IMR-90 (cell line): ENCODE measurements at regions not wholly inside any gene's neighbourhood (a gene's known extent, or its start where the extent isn't known, plus 50 kb on each side); places are given as distances from the start of the nearest gene placed in this dataset.

Experiments
- ATAC-seq: fragments of 200-7000 bp; cut with Tn5 transposase; 2 replicates; pipeline ENCODE4 v1.9.1; 2020; ENCODE audit warnings: low read depth, mild to moderate bottlenecking, moderate library complexity
- BruUV-seq: library from RNA; stranded (reverse); fragments of 400-500 nt; replicated peaks from 2 replicates; lab custom pipeline; 2021; lab: Mats Ljungman, UMichigan
- CTCF ChIA-PET: fragments of 300-600 bp; formaldehyde crosslinking; extraction: SDS; loops from one replicate; lab custom pipeline; 2021; ENCODE audit warnings: antibody characterized with exemption; lab: Yijun Ruan, JAX
- POLR2A ChIA-PET: fragments of 300-600 bp; sonication (Branson Sonifier 250); formaldehyde crosslinking; loops from one replicate; lab custom pipeline; 2022; ENCODE audit warnings: antibody characterized with exemption; ENCODE audit not compliant: unreplicated experiment; lab: Charles Lee
- DNase-seq: peaks from one replicate; pipeline ENCODE4 v3.0.0; 2013
- H2AFZ ChIP-seq: replicated peaks from 2 replicates; pipeline ENCODE3; 2013; ENCODE audit warnings: low read length, mild to moderate bottlenecking; ENCODE audit not compliant: poor library complexity
- H2AK5ac ChIP-seq: 2 replicates; pipeline ENCODE4 v1.6.1; 2013; ENCODE audit warnings: low read depth, low read length, inconsistent platforms
- H2AK9ac ChIP-seq: replicated peaks from 2 replicates; pipeline ENCODE3; 2013; ENCODE audit warnings: mild to moderate bottlenecking, low read depth, low read length, moderate library complexity; ENCODE audit not compliant: poor library complexity
- H2BK120ac ChIP-seq: 2 replicates; pipeline ENCODE4 v1.6.1; 2013; ENCODE audit warnings: low read depth, low read length, inconsistent platforms
- H2BK15ac ChIP-seq: 3 replicates; pipeline ENCODE4 v1.6.1; 2013; ENCODE audit warnings: low read depth, low read length, inconsistent platforms
- H2BK20ac ChIP-seq: 2 replicates; pipeline ENCODE4 v1.6.1; 2013; ENCODE audit warnings: low read depth, mild to moderate bottlenecking, inconsistent platforms, low read length, moderate library complexity
- H2BK5ac ChIP-seq: 2 replicates; pipeline ENCODE4 v1.6.1; 2013; ENCODE audit warnings: mild to moderate bottlenecking, low read depth, low read length, inconsistent platforms; ENCODE audit not compliant: poor library complexity, severe bottlenecking
- H3K14ac ChIP-seq: replicated peaks from 2 replicates; pipeline ENCODE4 v1.6.1; 2013; ENCODE audit warnings: low read depth, low read length, inconsistent platforms
- H3K18ac ChIP-seq: 2 replicates; pipeline ENCODE4 v1.6.1; 2013; ENCODE audit warnings: low read depth, low read length, control low read depth
- H3K23ac ChIP-seq: 2 replicates; pipeline ENCODE4 v1.6.1; 2013; ENCODE audit warnings: low read depth, low read length, inconsistent platforms
- H3K27ac ChIP-seq: 2 replicates; pipeline ENCODE4 v1.5.1; 2013; ENCODE audit warnings: mild to moderate bottlenecking, control low read depth, low read length; ENCODE audit not compliant: insufficient read depth
- H3K27me3 ChIP-seq: 2 replicates; pipeline ENCODE4 v1.6.1; 2013; ENCODE audit warnings: low read length; ENCODE audit not compliant: control insufficient read depth, insufficient read depth
- H3K36me3 ChIP-seq: 2 replicates; pipeline ENCODE4 v1.6.1; 2013; ENCODE audit warnings: low read length, mixed read lengths; ENCODE audit not compliant: control insufficient read depth, insufficient read depth
- H3K4ac ChIP-seq: 2 replicates; pipeline ENCODE4 v1.6.1; 2013; ENCODE audit warnings: low read depth, low read length, inconsistent platforms
- H3K4me1 ChIP-seq: 2 replicates; pipeline ENCODE4 v1.6.1; 2013; ENCODE audit warnings: low read length, mixed read lengths; ENCODE audit not compliant: control insufficient read depth, insufficient read depth
- H3K4me2 ChIP-seq: 2 replicates; pipeline ENCODE4 v1.6.1; 2013; ENCODE audit warnings: low read depth, mild to moderate bottlenecking, control low read depth, low read length, moderate library complexity
- H3K4me3 ChIP-seq: 2 replicates; pipeline ENCODE4 v1.5.1; 2013; ENCODE audit warnings: low read depth, mild to moderate bottlenecking, control low read depth, low read length, moderate library complexity; ENCODE audit not compliant: insufficient read depth
- H3K56ac ChIP-seq: 2 replicates; pipeline ENCODE4 v1.6.1; 2013; ENCODE audit warnings: low read length, inconsistent platforms; ENCODE audit not compliant: insufficient read depth; ENCODE audit errors: extremely low read depth
- H3K79me1 ChIP-seq, 2 experiments: 2 replicates each; pipeline ENCODE4 v1.6.1; 2013; ENCODE audit warnings: low read length in 2 of 2, inconsistent platforms in 1 of 2, low read depth in 1 of 2
- H3K9ac ChIP-seq: 2 replicates; pipeline ENCODE4 v1.6.1; 2013; ENCODE audit warnings: low read depth, low read length, control low read depth
- H3K9me1 ChIP-seq: 2 replicates; pipeline ENCODE4 v1.6.1; 2013; ENCODE audit warnings: low read length, inconsistent platforms; ENCODE audit not compliant: insufficient read depth
- H3K9me3 ChIP-seq: 2 replicates; pipeline ENCODE4 v1.6.1; 2013; ENCODE audit warnings: low read length; ENCODE audit not compliant: control insufficient read depth, insufficient read depth
- H4K20me1 ChIP-seq: 2 replicates; pipeline ENCODE4 v1.6.1; 2013; ENCODE audit warnings: low read length, inconsistent platforms; ENCODE audit not compliant: insufficient read depth
- H4K5ac ChIP-seq: 2 replicates; pipeline ENCODE4 v1.6.1; 2013; ENCODE audit warnings: mild to moderate bottlenecking, low read depth, low read length, control low read depth
- H4K8ac ChIP-seq, 2 experiments: 2 replicates each; pipeline ENCODE4 v1.6.1; 2013; ENCODE audit warnings: low read depth in 2 of 2, low read length in 2 of 2, control low read depth in 1 of 2, inconsistent platforms in 1 of 2
- H4K91ac ChIP-seq: 2 replicates; pipeline ENCODE4 v1.6.1; 2013; ENCODE audit warnings: low read depth, low read length, inconsistent platforms; ENCODE audit not compliant: insufficient read depth
- BHLHE40 ChIP-seq: fragments of 150-350 bp; IDR thresholded peaks from 2 replicates; pipeline ENCODE4 v1.6.1; 2016; ENCODE audit warnings: mild to moderate bottlenecking, low read depth, low read length
- CEBPB ChIP-seq: IDR thresholded peaks from 2 replicates; pipeline ENCODE4 v1.6.1; 2012; ENCODE audit warnings: low read depth, low read length, improper control_type of control experiment
- CHD1 ChIP-seq: IDR thresholded peaks from 2 replicates; pipeline ENCODE4 v1.6.1; 2012; ENCODE audit warnings: low read depth, low read length, improper control_type of control experiment
- CTCF ChIP-seq: conservative IDR thresholded peaks from 2 replicates; pipeline ENCODE4 v1.5.1; 2012; ENCODE audit warnings: mild to moderate bottlenecking, low read depth, low read length, improper control_type of control experiment
- ELK1 ChIP-seq: fragments of 150-350 bp; IDR thresholded peaks from 2 replicates; pipeline ENCODE4 v1.6.1; 2016; ENCODE audit warnings: low read depth, mild to moderate bottlenecking, low read length, moderate library complexity, borderline replicate concordance
- FOS ChIP-seq: fragments of 150-350 bp; IDR thresholded peaks from 2 replicates; pipeline ENCODE4 v1.6.1; 2016; ENCODE audit warnings: low read depth, low read length
- MAFK ChIP-seq: IDR thresholded peaks from 2 replicates; pipeline ENCODE4 v1.6.1; 2012; ENCODE audit warnings: low read depth, low read length, improper control_type of control experiment
- MAZ ChIP-seq: IDR thresholded peaks from 2 replicates; pipeline ENCODE4 v1.6.1; 2012; ENCODE audit warnings: low read depth, mild to moderate bottlenecking, low read length, improper control_type of control experiment, moderate library complexity, borderline replicate concordance
- MXI1 ChIP-seq: IDR thresholded peaks from 2 replicates; pipeline ENCODE4 v1.6.1; 2012; ENCODE audit warnings: low read depth, mild to moderate bottlenecking, low read length, moderate library complexity, borderline replicate concordance
- NFE2L2 ChIP-seq: fragments of 150-350 bp; IDR thresholded peaks from 2 replicates; pipeline ENCODE4 v1.6.1; 2016; ENCODE audit warnings: low read depth, mild to moderate bottlenecking, low read length
- POLR2A ChIP-seq: IDR thresholded peaks from 2 replicates; pipeline ENCODE4 v1.6.1; 2012; ENCODE audit warnings: mild to moderate bottlenecking, low read depth, low read length
- RAD21 ChIP-seq: IDR thresholded peaks from 2 replicates; pipeline ENCODE4 v1.6.1; 2012; ENCODE audit warnings: low read length, improper control_type of control experiment
- RCOR1 ChIP-seq: IDR thresholded peaks from 2 replicates; pipeline ENCODE4 v1.6.1; 2012; ENCODE audit warnings: mild to moderate bottlenecking, low read length, improper control_type of control experiment; ENCODE audit not compliant: insufficient replicate concordance
- RFX5 ChIP-seq: IDR thresholded peaks from 2 replicates; pipeline ENCODE4 v1.8.0; 2012; ENCODE audit warnings: low read depth, mild to moderate bottlenecking, low read length, moderate library complexity
- SMC3 ChIP-seq: fragments of 150-350 bp; IDR thresholded peaks from 2 replicates; pipeline ENCODE4 v1.6.1; 2016; ENCODE audit warnings: low read depth, mild to moderate bottlenecking, antibody characterized with exemption, low read length, moderate library complexity
- USF2 ChIP-seq: fragments of 150-350 bp; IDR thresholded peaks from 2 replicates; pipeline ENCODE4 v1.6.1; 2017; ENCODE audit warnings: mild to moderate bottlenecking, antibody characterized with exemption, low read length, low read depth
- WGBS, 2 experiments: methylation state at CpG; one replicate each; pipeline versions ENCODE4 v1.1.5 to v1.1.7; 2013; ENCODE audit warnings: missing lambda C conversion rate in 2 of 2; ENCODE audit not compliant: insufficient read length in 1 of 2; ENCODE audit errors: extremely low coverage in 2 of 2; 5-methylcytosine and 5-hydroxymethylcytosine counted together
- dilution Hi-C: fragments of 300-500 bp; cut with HindIII; formaldehyde crosslinking; loops from one replicate; pipeline ENCODE4 v1.14.3; 2018; ENCODE audit warnings: low sequenced_read_pairs; ENCODE audit not compliant: unreplicated experiment
- in situ Hi-C: fragments of 300-500 bp; cut with MboI; formaldehyde crosslinking; loops from 3 replicates; pipeline ENCODE4 v1.14.3; 2019; ENCODE audit warnings: low sequenced_read_pairs, inconsistent platforms, mixed read lengths
- intact Hi-C: fragments of 100-400 bp; cut with micrococcal nuclease; formaldehyde crosslinking; loops from 2 replicates; pipeline ENCODE4 v1.10.0; 2022

GRCh38 chr1:14228677-14229076, 369.8 kb upstream of the KAZN start:
- Histone ChIP-seq H3K18ac (no peak overlapping the region), H2BK15ac (no peak overlapping the region), H3K4ac (no peak overlapping the region), H2BK120ac (no peak overlapping the region), H3K36me3 (no peaks in the 10 kb centered on the region), H4K5ac (no peak overlapping the region), H4K20me1 (no peaks in the 10 kb centered on the region), H3K79me1 (no peaks in the 10 kb centered on the region), H2AK9ac (no peak overlapping the region), H3K14ac (no peak overlapping the region), H3K4me3 (no peak overlapping the region), H2AFZ (no peak overlapping the region), H4K91ac (no peak overlapping the region), H3K9ac (no peak overlapping the region), H2AK5ac (no peak overlapping the region), H2BK20ac (no peak overlapping the region), H3K23ac (no peak overlapping the region), H3K4me1 (no peaks in the 10 kb centered on the region), H3K27ac (no peak overlapping the region), H3K9me1 (no peaks in the 10 kb centered on the region), H3K9me3 (peaks cover 4% of the 10 kb centered on the region; the same call in 1 of the 2 replicates), H3K27me3 (no peaks in the 10 kb centered on the region), H3K4me2 (no peak overlapping the region), H3K56ac (no peak overlapping the region), H2BK5ac (no peak overlapping the region), H4K8ac (no peak overlapping the region)
- TF ChIP-seq SMC3, result no peak
- TF ChIP-seq RFX5, result no peak
- no peak for TF ChIP-seq MXI1
- TF ChIP-seq CTCF, result no peak
- no peak for TF ChIP-seq BHLHE40
- no peak for TF ChIP-seq CEBPB
- no peak for TF ChIP-seq NFE2L2
- TF ChIP-seq RCOR1, result no peak
- TF ChIP-seq CHD1, result no peak
- no peak for TF ChIP-seq POLR2A
- no peak for TF ChIP-seq USF2
- no peak for TF ChIP-seq MAZ
- no peak for TF ChIP-seq ELK1
- TF ChIP-seq RAD21, result no peak
- no peak for TF ChIP-seq MAFK
- no peak for TF ChIP-seq FOS
- no peak for DNase-seq
- in situ Hi-C loops, result no loop called here
- no TSS peak for BruUV-seq
- dilution Hi-C loops, result no loop called here
- no peak for ATAC-seq
- CTCF ChIA-PET, result no interaction called here
- POLR2A ChIA-PET, result no interaction called here
- intact Hi-C loops, result no loop called here
- 83% methylated on average over 1 of the region's 1 CpG; no CpG with 5 or more reads in 1 of the 2 experiments for WGBS, 2 experiments
